Right hindlimb (tissue), 1 donor: ENCODE measurements at regions not wholly inside any gene's neighbourhood (a gene's known extent, or its start where the extent isn't known, plus 50 kb on each side); places are given as distances from the start of the nearest gene placed in this dataset.
"Not testable (repeated sequence)": the region's sequence is repeated elsewhere in the genome, so short reads cannot be mapped to it uniquely, and the experiment has no call there.

Experiments
- DNase-seq: peaks from one replicate; pipeline ENCODE4 v3.0.0-alpha.2; 2018

GRCh38 chr1:31511848-31512615 is 64.3 kb upstream of the TINAGL1 start:
- no peak for DNase-seq

- DNase-seq = no peak
Measured at GRCh38 chr1:31514117-31514516, 62.2 kb upstream of the TINAGL1 start.

- DNase-seq = no peak
Measured at GRCh38 chr1:31515056-31515775, 61.1 kb upstream of the TINAGL1 start.

- DNase-seq = no peak
Measured at GRCh38 chr1:31515936-31516335, 60.4 kb upstream of the TINAGL1 start.

GRCh38 chr1:31517301-31517700 is 59.0 kb upstream of the TINAGL1 start:
- DNase-seq = no peak

GRCh38 chr1:31517986-31518385 is 58.3 kb upstream of the TINAGL1 start:
- not testable (repeated sequence) for DNase-seq

- no peak for DNase-seq
Measured at GRCh38 chr1:31521761-31522555, 54.4 kb upstream of the TINAGL1 start.

- no peak for DNase-seq
Measured at GRCh38 chr1:31522556-31522845, 53.8 kb upstream of the TINAGL1 start.

GRCh38 chr1:31523012-31523411 is 53.3 kb upstream of the TINAGL1 start:
- no peak for DNase-seq

GRCh38 chr1:31523769-31524168 is 52.5 kb upstream of the TINAGL1 start:
- no peak for DNase-seq

GRCh38 chr1:31524186-31524901 is 52.0 kb upstream of the TINAGL1 start:
- no peak for DNase-seq
